Fibroblast of the aortic adventitia (primary cell): ENCODE measurements at regions not wholly inside any gene's neighbourhood (a gene's known extent, or its start where the extent isn't known, plus 50 kb on each side); places are given as distances from the start of the nearest gene placed in this dataset.

Source experiments
- DNase-seq: peaks from one replicate; pipeline ENCODE4 v3.0.0-alpha.2; 2010; ENCODE audit warnings: low read depth
- H3K4me3 ChIP-seq: 2 replicates; pipeline ENCODE4 v1.5.1; 2011; ENCODE audit warnings: low read depth, mild to moderate bottlenecking, control low read depth, low read length, moderate library complexity
- TF ChIP-seq, protein P1 (sequence below): IDR thresholded peaks from 2 replicates; pipeline ENCODE4 v1.5.1; 2011; ENCODE audit warnings: mild to moderate bottlenecking, low read length, control low read depth, inconsistent platforms; ENCODE audit not compliant: insufficient read depth

DNA sequence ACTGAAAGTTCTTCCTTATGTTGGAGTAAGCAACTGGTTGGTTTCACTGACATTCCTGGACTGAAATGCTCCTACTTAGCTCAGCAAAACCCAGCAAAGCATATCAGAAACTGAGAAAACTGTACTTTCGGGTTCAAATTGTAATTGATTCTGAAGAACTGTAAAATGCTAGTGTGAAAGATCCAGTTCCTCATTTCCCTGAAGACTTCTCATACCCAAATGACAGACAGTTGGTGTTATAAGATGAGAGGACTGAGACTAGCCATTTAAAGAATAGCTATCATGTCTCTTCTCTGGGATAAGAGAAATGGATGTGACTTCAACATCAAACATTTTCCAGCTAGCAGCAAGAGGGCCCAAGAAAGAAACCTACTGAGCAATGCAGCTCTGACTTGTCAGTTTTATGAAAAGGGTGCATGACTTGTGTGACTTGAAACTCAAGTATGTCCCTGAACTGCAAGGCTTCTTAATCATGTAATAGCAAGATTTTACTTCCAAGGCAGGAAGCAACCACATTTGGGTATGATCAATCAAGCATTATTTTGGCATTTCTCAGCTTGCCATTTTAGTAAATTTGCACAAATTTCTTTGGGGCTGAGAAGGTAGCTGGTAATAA is 420.3 kb upstream of the MMADHC start:
- TF ChIP-seq, protein P1, sequence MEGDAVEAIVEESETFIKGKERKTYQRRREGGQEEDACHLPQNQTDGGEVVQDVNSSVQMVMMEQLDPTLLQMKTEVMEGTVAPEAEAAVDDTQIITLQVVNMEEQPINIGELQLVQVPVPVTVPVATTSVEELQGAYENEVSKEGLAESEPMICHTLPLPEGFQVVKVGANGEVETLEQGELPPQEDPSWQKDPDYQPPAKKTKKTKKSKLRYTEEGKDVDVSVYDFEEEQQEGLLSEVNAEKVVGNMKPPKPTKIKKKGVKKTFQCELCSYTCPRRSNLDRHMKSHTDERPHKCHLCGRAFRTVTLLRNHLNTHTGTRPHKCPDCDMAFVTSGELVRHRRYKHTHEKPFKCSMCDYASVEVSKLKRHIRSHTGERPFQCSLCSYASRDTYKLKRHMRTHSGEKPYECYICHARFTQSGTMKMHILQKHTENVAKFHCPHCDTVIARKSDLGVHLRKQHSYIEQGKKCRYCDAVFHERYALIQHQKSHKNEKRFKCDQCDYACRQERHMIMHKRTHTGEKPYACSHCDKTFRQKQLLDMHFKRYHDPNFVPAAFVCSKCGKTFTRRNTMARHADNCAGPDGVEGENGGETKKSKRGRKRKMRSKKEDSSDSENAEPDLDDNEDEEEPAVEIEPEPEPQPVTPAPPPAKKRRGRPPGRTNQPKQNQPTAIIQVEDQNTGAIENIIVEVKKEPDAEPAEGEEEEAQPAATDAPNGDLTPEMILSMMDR = no peak
- no peak overlapping the region for H3K4me3 ChIP-seq
- DNase-seq = no peak

DNA sequence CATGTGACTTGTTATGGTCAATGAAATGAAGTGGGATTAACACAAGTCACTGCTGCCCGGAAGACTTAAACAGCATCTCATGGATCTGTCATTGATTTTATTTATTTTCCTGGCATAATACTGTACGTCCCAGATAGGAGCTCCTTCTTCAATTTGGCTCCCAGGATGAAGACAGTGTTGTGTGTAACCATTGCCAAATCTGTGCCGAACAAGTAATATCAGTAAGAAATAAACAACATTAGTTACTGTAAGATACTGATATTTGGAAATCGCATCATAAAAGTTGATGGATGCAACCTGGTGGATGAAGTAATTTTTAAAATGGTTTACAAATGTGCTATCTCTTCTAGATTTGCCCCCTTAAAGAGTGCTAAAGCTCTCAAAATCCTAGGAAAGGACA is 419.0 kb upstream of the MMADHC start:
- DNase-seq = no peak
- TF ChIP-seq, protein P1 = no peak
- no peak overlapping the region for H3K4me3 ChIP-seq

DNA sequence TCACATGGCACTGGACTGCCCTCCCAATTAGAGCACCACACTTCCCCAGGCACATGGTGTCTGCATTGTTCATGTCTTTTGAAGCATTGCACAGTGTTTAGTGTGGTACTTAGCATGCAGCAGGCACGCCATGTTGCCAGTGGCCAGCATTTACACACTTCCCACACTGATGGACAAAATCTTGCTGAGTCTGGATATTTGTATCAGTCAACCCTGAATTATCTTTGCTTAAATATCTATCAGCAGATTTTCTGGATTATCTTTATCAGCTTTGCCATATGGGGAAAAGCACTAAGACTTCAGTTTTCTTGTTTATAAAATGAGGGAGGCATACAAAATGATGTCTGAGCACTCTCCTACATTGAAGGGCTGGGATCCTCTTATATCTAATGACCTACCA is 416.0 kb upstream of the MMADHC start:
- no peak for DNase-seq
- TF ChIP-seq, protein P1 = no peak
- no peak overlapping the region for H3K4me3 ChIP-seq

DNA sequence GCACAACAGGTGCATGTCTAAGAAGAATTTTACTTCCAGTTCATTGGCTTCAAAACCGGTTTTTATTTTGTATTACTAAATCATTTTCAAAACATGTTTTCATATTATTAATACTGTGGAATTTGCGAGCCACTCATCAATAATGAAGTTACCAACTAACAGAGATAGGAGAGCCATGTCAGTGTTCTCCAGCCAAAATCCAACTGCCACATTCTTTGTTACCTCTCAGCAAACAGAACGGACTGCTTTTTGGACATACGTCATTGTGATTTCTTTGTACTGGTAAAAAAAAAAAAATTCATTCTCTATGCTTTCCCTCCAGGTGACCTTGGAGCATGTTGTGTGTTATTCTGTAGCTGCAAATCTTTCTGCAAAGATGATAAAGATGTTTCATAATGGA is 414.2 kb upstream of the MMADHC start:
- no peak for DNase-seq
- H3K4me3 ChIP-seq = no peak overlapping the region
- TF ChIP-seq, protein P1 = no peak

DNA sequence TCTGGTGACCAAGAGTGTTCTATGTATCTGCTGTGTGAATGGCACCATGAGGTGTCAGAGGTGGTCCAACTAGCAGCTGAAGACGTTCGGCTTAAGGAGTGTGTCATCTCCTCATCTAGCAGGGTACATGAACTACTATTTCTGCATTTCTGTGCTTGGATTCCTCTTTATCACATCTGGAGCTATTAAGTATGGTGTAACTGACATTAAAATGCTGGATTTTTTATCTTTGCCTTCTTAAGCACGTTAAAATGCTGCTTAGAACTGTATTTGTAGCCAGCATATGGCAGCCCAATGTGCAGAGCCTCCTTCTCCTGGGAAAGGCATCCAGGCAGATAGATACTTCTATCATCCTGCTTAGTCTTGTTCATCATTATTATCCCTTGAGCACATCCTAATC is 409.3 kb upstream of the MMADHC start:
- TF ChIP-seq, protein P1 = no peak
- DNase-seq = no peak
- H3K4me3 ChIP-seq = no peak overlapping the region

DNA sequence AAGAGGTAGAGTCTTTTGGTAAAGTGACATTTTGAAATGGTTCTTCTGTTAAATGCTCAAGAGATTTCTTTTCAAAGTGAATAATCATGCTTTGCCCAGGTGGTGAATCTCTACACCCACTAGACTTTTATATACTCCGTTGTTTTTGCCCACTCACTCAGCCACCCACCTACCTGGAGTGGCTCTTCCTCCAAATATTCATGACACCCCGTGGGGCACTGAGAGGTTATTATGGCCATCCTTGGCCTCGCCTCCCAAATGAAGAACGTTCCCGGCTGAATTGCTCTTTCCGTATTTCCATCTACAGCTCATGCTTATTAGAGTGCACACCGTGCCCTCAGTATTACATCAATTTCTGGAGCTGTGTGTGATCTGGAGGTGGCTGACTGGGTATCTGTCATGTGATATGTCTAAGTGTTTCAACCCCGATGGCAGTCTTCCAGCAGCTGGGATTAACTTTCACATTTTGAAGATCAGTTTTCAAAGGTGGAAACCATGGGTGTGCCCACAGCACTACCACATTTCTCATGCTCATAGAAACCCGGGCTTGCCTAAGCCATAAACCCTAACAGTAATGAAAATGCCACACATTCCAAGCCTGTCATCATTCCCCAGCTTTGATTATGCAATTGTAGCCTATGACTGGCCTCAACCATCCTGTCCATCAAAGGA is 406.6 kb upstream of the MMADHC start:
- H3K4me3 ChIP-seq = no peak overlapping the region
- peak; percentile 67 for DNase-seq
- TF ChIP-seq, protein P1 = no peak
